ENCODE measurements at regions not wholly inside any gene's neighbourhood (a gene's known extent, or its start where the extent isn't known, plus 50 kb on each side); places are given as distances from the start of the nearest gene placed in this dataset.

DNA sequence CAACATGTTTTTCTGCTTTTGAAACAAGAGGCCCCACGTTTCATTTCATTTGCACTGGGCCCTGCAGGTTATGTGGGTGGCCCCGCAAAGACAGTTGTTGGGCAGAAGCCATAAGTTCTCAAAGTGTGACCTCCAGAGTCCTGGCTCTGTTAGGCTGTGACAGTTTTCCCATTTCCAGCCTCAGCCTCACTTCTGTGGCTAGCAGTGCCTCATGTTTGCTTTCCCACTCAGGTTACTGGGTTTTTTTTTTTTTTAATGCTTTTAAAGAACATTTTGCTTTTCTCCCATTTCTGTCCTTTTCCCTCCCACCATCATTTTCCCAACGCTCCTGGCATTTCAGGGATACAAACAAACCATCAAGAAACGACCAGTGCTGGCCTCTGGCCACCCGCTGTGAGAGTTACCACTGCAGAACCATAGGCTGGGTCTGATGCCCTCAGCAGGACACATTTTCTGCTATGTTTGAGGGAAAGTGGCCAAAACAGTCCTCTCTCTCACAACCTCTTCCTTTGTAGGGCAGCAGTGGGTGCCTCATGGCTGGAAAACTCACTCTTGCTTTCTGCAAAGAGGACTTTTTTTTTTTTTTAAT is 159.0 kb upstream of the MPHOSPH6 start:
- intact Hi-C loops (cut with DNase I) = no loop called here
- ATAC-seq (no peak), DNase-seq (no peak)
- no peak overlapping the region for H3K27ac ChIP-seq
- H3K4me1 ChIP-seq = no peaks in the 10 kb centered on the region
- H3K36me3 ChIP-seq = no peaks in the 10 kb centered on the region
- H3K9me3 ChIP-seq = peaks cover 3% of the 10 kb centered on the region
- H3K27me3 ChIP-seq = no peaks in the 10 kb centered on the region
- H3K4me3 ChIP-seq = no peak overlapping the region
- TF ChIP-seq CTCF (IDR thresholded peaks at IDR 0.05) = no peak

- Histone ChIP-seq H3K4me3 (no peak overlapping the region), H3K27ac (no peak overlapping the region), H3K27me3 (no peaks in the 10 kb centered on the region), H3K4me1 (no peaks in the 10 kb centered on the region), H3K9me3 (peaks cover 3% of the 10 kb centered on the region), H3K36me3 (no peaks in the 10 kb centered on the region)
- TF ChIP-seq CTCF (IDR thresholded peaks at IDR 0.05) = no peak
- DNase-seq = no peak
- intact Hi-C loops (cut with DNase I) = no loop called here
- ATAC-seq = no peak
Measured at GRCh38 chr16:82323171-82323570, 153.1 kb upstream of the MPHOSPH6 start.

- intact Hi-C loops (cut with DNase I) = no loop called here
- Histone ChIP-seq H3K4me1 (peaks cover 4% of the 10 kb centered on the region), H3K4me3 (no peak overlapping the region), H3K27ac (no peak overlapping the region), H3K27me3 (no peaks in the 10 kb centered on the region), H3K36me3 (no peaks in the 10 kb centered on the region), H3K9me3 (peaks cover 3% of the 10 kb centered on the region)
- DNase-seq (no peak), ATAC-seq (no peak)
- no peak for TF ChIP-seq CTCF (IDR thresholded peaks at IDR 0.05)
Measured at GRCh38 chr16:82322177-82322576, 152.2 kb upstream of the MPHOSPH6 start.

DNA sequence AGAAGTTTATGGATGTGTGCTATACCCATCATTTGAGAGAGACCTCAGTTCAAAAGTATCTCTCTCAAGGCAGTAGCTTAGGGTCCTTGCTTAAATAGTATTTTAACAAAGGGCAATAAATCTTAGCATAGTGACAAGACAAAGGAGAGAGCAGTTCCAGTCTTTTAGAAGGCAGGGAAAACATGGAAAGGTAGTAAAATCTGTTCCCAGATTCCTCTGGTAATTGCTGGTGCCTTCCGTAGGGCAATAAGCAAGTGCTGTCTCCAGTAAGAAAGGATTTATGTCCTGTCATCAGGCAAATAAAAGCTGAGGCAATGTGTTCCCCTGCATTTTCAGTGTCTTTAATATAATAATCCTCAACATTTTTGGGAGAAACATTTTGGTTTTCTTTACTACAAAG is 149.0 kb upstream of the MPHOSPH6 start:
- intact Hi-C loops (cut with DNase I) = no loop called here
- no peak overlapping the region for H3K27ac ChIP-seq
- H3K4me3 ChIP-seq = no peak overlapping the region
- no peaks in the 10 kb centered on the region for H3K27me3 ChIP-seq
- no peaks in the 10 kb centered on the region for H3K9me3 ChIP-seq
- no peak for TF ChIP-seq CTCF (IDR thresholded peaks at IDR 0.05)
- H3K36me3 ChIP-seq = no peaks in the 10 kb centered on the region
- DNase-seq (no peak), ATAC-seq (no peak)
- H3K4me1 ChIP-seq = peaks cover 4% of the 10 kb centered on the region

GRCh38 chr16:82317411-82318167 is 147.6 kb upstream of the MPHOSPH6 start:
- no peak for TF ChIP-seq CTCF (IDR thresholded peaks at IDR 0.05)
- Histone ChIP-seq H3K36me3 (no peaks in the 10 kb centered on the region), H3K4me1 (peaks cover 4% of the 10 kb centered on the region), H3K27ac (no peak overlapping the region), H3K9me3 (no peaks in the 10 kb centered on the region), H3K4me3 (no peak overlapping the region), H3K27me3 (no peaks in the 10 kb centered on the region)
- intact Hi-C loops (cut with DNase I) = no loop called here
- ATAC-seq (peak; percentile 52), DNase-seq (no peak)
